Activated CD4-positive, alpha-beta T cell treated with anti-CD3 and anti-CD28 coated beads, Interleukin-2, Interleukin-4, amounts not matched to agents 100 ng/mL and 50 ng/mL, durations not matched to agents 16 hours and 8 hours (primary cell): ENCODE measurements at regions not wholly inside any gene's neighbourhood (a gene's known extent, or its start where the extent isn't known, plus 50 kb on each side); places are given as distances from the start of the nearest gene placed in this dataset.

ENCODE experiments used
- DNase-seq: peaks from one replicate; pipeline ENCODE4 v3.0.0-alpha.2; 2020; ENCODE audit warnings: low spot score

DNA sequence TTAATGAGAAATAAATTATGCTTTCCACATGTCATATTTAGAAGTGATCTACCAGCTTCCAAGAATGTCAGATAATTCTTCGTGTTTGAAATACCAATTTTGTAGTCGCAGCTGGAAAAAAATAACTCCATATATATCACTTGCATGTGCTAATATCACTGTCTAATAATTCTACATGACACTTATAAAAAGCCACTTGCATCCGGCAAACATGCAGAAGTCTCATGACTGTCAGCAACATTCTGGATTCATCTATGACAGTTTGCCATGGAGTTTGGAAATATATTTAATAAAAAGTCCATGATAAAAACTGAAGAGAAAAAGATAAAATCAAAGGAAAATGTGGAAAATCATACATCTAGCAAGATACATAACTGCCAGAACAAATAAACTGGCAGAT lies 1784.4 kb downstream of the SUCLG1 start:
- DNase-seq, result no peak

GRCh38 chr2:82667491-82667890 lies 1791.6 kb downstream of the SUCLG1 start:
- no peak for DNase-seq

- DNase-seq, result no peak
Observed at GRCh38 chr2:82665691-82666090, 1793.4 kb downstream of the SUCLG1 start.

DNA sequence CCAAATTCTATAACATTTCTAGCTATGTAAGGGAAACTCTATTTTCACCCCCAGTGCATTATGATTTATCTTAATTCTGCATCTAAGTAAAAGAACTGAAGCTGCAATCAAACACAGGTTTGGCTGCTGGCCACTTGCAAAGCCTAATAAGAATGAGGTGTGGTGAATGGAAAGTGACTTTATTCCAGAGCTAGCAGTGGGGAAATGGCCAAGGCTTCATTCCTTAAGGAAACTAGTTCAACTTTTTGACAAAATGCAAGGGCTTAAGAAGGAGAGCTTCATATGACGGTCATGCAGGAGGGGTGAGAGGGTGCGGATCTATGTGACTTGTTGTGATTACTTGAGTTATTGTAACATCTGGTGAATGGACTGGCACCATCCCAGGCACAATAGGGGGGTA lies 1802.0 kb downstream of the SUCLG1 start:
- DNase-seq, result no peak

DNA sequence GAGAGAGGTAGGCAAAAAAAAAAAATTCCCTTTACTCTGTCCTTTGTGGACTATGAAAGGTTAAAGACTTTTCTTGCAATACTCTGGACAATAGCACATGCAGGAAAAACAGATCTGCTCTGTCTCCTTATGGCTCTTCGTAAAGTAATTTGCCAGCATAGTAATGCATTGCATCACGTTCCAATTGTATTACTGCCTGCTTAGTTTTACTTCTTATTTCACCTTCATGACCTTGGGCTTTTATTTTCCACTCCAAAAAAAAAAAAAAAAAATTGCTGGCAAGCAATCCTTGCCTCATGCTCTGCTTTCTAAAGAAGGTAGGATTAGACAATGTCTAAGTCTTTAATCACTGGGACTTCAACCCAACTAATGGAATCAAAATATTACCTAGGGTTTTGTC lies 1802.7 kb downstream of the SUCLG1 start:
- DNase-seq, result no peak

- no peak for DNase-seq
Observed at GRCh38 chr2:82652117-82652516, 1807.0 kb downstream of the SUCLG1 start.

GRCh38 chr2:82650038-82650437 lies 1809.0 kb downstream of the SUCLG1 start:
- DNase-seq, result no peak

GRCh38 chr2:82641598-82642180 lies 1817.4 kb downstream of the SUCLG1 start:
- no peak for DNase-seq

DNA sequence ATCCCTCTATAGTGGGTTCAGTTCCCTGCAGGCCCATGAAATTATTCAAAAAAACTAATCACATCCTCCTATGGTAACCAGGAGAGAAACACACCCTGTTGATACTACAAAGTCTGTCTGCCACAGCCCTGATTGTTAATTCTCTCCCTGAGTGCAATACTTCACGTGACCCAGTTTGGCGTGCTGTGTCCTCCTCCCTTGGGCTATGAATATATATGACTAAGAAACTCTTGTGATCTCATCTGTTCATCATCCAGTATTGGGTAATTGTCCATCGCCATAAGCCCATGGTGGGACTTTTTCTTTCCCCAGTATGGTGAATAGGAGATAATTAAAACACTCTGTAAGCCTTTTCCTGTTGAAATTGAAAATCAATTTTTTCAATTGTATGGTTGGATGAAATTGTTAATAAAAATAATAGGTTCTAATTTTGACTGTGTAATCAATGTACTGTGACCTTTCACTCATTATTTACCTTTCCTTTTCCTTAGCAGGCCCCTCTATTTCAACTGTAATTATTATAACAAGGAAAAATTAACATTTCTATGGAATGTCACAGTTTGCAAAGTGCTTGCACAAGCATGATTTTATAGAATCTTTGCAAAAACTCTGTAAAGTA lies 1822.6 kb downstream of the SUCLG1 start:
- DNase-seq, result no peak

GRCh38 chr2:82599021-82599420 lies 1860.1 kb downstream of the SUCLG1 start:
- no peak for DNase-seq

DNA sequence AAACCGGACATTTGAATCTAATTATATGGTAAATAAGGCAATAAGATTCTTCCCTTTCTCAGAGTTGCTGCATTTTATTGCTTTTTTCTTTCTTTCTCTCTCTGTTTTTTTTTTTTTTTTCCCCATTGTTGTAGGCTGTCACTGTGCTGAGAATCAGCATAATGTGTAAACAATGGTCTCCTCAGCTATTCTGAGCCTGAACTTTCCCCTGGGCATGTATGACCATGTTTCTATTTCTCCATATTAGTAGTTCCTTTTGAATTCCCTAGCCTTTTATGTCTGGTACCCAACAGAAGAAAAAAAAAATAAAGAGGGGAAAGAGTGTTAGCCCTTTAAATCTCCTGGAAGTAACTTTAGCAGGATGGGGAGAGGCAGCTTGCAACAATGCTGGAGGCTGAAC lies 1862.5 kb downstream of the SUCLG1 start:
- no peak for DNase-seq

DNA sequence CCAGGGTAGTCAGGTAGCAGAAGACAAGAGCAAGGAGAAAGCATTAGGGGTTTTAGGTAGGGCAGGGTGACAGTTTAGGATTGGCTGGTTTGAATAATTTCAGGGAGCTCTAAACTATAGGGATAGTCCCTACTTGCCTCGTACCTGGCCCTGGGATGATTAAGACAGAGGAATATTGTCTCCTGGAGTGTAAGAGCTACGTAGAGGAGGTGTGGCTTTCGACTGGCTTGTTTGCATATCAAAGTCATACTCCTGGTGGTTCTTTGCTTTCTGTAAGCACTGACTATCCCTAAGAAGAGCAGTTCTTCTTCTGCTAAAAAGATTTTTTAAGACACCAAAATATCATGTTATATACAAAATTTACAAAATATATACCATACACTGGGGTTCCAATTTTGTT lies 1867.4 kb downstream of the SUCLG1 start:
- no peak for DNase-seq

DNA sequence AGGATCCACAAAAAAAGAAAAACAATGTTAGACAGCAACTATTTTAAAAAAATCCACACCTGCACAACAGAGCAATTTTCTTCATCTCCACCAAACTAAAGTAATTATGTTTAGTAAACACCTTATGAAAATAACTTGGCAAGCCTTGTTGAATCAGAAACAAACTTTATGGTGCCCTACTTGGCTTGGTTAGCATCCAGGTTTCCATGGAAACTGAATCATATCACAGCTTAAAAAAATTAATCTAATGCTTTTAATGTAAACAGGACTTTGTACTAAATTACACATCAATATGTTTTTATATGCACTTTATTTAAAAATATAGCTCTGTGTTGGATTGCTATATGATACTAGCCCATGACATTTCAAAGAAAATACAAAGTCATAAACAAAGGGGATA lies 1882.4 kb downstream of the SUCLG1 start:
- no peak for DNase-seq

DNA sequence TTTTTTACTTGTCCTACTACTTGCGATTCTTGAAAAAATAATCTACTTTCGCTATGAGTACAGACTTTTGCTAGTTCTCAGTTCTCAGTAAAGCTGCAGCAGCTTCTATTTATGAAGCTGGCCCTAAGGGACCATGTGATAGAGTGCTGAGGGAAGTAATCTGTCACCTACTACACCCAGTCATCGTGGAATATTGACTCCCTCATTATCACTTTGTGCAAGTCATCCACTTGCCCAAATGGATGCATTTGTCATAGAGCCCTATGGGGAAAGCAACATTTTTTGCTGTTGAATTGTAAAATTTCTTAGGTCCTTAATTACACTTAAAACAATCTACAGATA lies 1919.8 kb downstream of the SUCLG1 start:
- no peak for DNase-seq

GRCh38 chr2:82538590-82539279 lies 1920.3 kb downstream of the SUCLG1 start:
- DNase-seq, result no peak

- DNase-seq, result no peak
Observed at GRCh38 chr2:82528288-82528687, 1930.8 kb downstream of the SUCLG1 start.

DNA sequence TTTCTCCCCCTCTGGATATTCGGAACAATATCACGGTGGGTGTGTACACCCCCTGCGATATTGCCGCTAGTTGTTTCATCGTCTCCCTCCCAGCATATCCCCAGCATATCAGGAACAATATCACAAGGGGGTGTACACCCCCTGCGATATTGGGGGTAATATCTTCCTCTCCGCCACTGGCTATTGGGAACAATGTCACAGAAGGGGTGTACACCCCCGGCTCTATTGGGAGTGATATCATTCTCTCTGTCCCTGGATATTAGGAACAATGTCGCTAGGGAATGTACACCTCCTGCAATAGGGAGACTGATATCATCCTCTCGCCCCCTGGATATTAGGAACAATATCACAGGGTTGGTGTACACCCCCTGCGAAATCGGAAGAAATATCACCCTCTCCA lies 1932.0 kb downstream of the SUCLG1 start:
- DNase-seq, result no peak

DNA sequence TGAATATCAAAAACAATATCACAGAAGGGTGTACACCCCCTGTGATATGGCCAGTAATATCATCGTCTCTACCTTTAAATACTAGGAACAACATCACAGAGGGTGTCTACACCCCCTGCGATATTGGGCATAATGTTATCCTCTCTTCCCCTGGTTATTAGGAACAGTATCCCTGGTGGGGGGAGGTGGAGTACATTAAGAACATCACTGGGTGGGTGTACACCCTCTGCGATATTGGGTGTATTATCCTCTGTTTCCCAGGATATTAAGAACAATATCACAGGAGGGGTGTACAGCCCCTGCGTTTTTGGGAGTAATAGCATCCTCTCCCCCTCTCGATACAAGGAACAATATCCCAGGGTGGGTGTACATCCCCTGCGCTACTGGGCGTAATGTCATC lies 1932.8 kb downstream of the SUCLG1 start:
- no peak for DNase-seq

GRCh38 chr2:82525744-82526143 lies 1933.3 kb downstream of the SUCLG1 start:
- no peak for DNase-seq

DNA sequence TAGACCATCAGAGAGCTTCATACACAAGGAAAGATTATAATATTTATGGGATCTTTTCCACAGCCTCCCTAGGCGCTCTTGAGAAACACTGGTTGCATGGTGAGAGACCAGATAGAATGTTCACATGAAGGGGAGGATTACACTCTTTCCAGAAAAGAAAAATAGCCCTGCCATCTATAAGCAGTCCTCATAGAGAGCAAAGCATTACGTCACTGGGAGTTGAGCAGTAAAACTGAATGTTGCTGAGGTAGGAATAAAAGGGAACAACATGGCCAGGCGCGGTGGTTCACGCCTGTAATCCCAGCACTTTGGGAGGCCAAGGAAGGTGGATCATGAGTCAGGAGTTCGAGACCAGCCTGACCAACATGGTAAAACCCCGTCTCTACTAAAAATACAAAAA lies 1934.3 kb downstream of the SUCLG1 start:
- no peak for DNase-seq

DNA sequence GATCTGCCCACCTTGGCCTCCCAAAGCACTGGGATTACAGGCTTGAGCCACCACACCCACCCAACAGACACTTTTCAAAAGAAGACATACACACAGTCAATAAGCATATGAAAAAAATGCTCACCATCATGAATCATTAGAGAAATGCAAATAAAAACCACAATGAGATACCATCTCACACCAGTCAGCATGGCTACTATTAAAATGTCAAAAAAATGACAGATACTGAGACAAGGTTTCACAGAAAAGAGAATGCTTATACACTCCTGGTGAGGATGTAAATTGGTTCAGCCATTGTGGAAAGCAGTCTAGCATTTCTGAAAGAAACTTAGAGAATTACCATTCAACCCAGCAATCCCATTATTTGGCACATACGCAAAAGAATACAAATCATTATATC lies 1947.2 kb downstream of the SUCLG1 start:
- DNase-seq, result no peak

DNA sequence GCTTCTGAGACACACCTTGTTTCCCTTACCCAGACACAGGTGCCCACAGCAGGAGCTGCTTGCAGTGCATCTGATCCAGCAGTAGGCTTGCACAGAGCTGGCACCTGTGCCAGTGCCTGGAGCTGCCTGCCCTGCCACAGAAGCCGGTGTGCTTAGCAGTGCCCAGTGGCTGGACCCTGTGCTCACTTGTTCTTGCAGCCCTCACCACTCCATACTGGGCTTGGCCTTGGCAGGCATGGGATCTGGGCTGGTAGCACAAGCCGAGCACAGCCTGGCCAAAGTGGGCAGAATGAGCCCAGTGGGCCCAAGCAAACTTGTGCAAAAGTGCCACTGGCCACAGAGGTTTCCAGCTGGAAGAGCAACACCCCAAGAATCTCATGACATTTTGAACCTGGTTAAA lies 1950.4 kb downstream of the SUCLG1 start:
- no peak for DNase-seq

GRCh38 chr2:82507657-82508056 lies 1951.4 kb downstream of the SUCLG1 start:
- no peak for DNase-seq

DNA sequence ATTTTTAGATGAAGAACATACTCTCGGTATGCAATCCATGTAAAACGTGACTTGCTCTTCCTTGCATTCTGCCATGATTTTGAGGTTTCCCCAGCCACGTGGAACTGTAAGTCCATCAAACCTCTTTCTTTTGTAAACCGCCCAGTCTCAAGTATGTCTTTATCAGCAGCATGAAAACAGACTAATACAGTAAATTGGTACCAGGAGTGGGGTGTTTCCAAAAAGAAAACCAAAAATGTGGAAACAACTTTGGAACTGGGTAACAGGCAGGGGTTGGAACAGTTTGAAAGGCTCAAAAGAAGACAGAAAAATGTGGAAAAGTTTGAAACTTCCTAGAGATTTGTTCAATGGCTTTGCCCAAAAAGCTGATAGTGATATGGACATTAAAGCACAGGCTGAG lies 1957.9 kb downstream of the SUCLG1 start:
- DNase-seq, result no peak
